NT2/D1 (cell line): ENCODE measurements at regions not wholly inside any gene's neighbourhood (a gene's known extent, or its start where the extent isn't known, plus 50 kb on each side); places are given as distances from the start of the nearest gene placed in this dataset.

ENCODE experiments used
- SUZ12 ChIP-seq: IDR thresholded peaks from 2 replicates; pipeline ENCODE4 v1.6.1; 2011; ENCODE audit not compliant: insufficient read length, insufficient read depth; ENCODE audit errors: extremely low read depth
- YY1 ChIP-seq: IDR thresholded peaks from 2 replicates; pipeline ENCODE4 v1.6.1; 2011; ENCODE audit not compliant: insufficient read length, insufficient read depth
- ZNF274 ChIP-seq: IDR thresholded peaks from 2 replicates; pipeline ENCODE4 v1.6.1; 2011; ENCODE audit warnings: mild to moderate bottlenecking, low read depth, low read length

GRCh38 chr2:128833664-128834027 lies 515.0 kb upstream of the HS6ST1 start:
- TF ChIP-seq YY1 (no peak), ZNF274 (no peak), SUZ12 (no peak)
